ENCODE measurements at regions not wholly inside any gene's neighbourhood (a gene's known extent, or its start where the extent isn't known, plus 50 kb on each side); places are given as distances from the start of the nearest gene placed in this dataset.
"Not testable (repeated sequence)": the region's sequence is repeated elsewhere in the genome, so short reads cannot be mapped to it uniquely, and the experiment has no call there.

GRCh38 chr17:52606590-52606989 lies 448.1 kb upstream of the CA10 start:
- Histone ChIP-seq H3K79me2 (ENCODE audit: insufficient read depth, low read depth) (no peaks in the 10 kb centered on the region), H3K36me3 (ENCODE audit: insufficient read depth) (no peaks in the 10 kb centered on the region)
- TF ChIP-seq CTCF (conservative IDR thresholded peaks at IDR 0.05; ENCODE audit: low read depth, low read length) = no peak

GRCh38 chr17:52606098-52606497 lies 447.6 kb upstream of the CA10 start:
- H3K4me2 ChIP-seq = no peak overlapping the region
- no peak overlapping the region for H3K9ac ChIP-seq
- no peaks in the 10 kb centered on the region for H4K20me1 ChIP-seq (ENCODE audit: insufficient read depth)
- no peak overlapping the region for H2AFZ ChIP-seq (ENCODE audit: low read depth)
- no peak overlapping the region for H3K27ac ChIP-seq
- TF ChIP-seq CTCF (conservative IDR thresholded peaks at IDR 0.05; ENCODE audit: low read depth, low read length) = no peak
- no peaks in the 10 kb centered on the region for H3K36me3 ChIP-seq (ENCODE audit: insufficient read depth)
- H3K4me3 ChIP-seq (IDR thresholded peaks at IDR 0.05; ENCODE audit: insufficient read depth, low read depth, low read length) = no peak overlapping the region
- H3K27me3 ChIP-seq (ENCODE audit: insufficient read depth, low read depth) = no peaks in the 10 kb centered on the region
- no peaks in the 10 kb centered on the region for H3K79me2 ChIP-seq (ENCODE audit: insufficient read depth, low read depth)
- H3K4me1 ChIP-seq (ENCODE audit: low read depth, poor library complexity, severe bottlenecking) = no peaks in the 10 kb centered on the region

More at GRCh38 chr17:52606590-52606989, 448.1 kb upstream of the CA10 start:
- no peak overlapping the region for H2AFZ ChIP-seq (ENCODE audit: low read depth)
- H3K4me1 ChIP-seq (ENCODE audit: low read depth, poor library complexity, severe bottlenecking) = no peaks in the 10 kb centered on the region
- H3K9ac ChIP-seq = no peak overlapping the region
- H4K20me1 ChIP-seq (ENCODE audit: insufficient read depth) = no peaks in the 10 kb centered on the region
- H3K4me3 ChIP-seq (IDR thresholded peaks at IDR 0.05; ENCODE audit: insufficient read depth, low read depth, low read length) = no peak overlapping the region
- H3K4me2 ChIP-seq = no peak overlapping the region
- H3K27ac ChIP-seq = no peak overlapping the region
- no peaks in the 10 kb centered on the region for H3K27me3 ChIP-seq (ENCODE audit: insufficient read depth, low read depth)

GRCh38 chr17:52604105-52604504 lies 445.6 kb upstream of the CA10 start:
- Histone ChIP-seq H2AFZ (ENCODE audit: low read depth) (no peak overlapping the region), H4K20me1 (ENCODE audit: insufficient read depth) (no peaks in the 10 kb centered on the region), H3K4me3 (IDR thresholded peaks at IDR 0.05; ENCODE audit: insufficient read depth, low read depth, low read length) (no peak overlapping the region), H3K36me3 (ENCODE audit: insufficient read depth) (no peaks in the 10 kb centered on the region), H3K79me2 (ENCODE audit: insufficient read depth, low read depth) (no peaks in the 10 kb centered on the region), H3K27me3 (ENCODE audit: insufficient read depth, low read depth) (no peaks in the 10 kb centered on the region), H3K4me2 (no peak overlapping the region), H3K27ac (no peak overlapping the region), H3K9ac (no peak overlapping the region), H3K4me1 (ENCODE audit: low read depth, poor library complexity, severe bottlenecking) (no peaks in the 10 kb centered on the region)
- no peak for TF ChIP-seq CTCF (conservative IDR thresholded peaks at IDR 0.05; ENCODE audit: low read depth, low read length)

GRCh38 chr17:52597452-52598215 lies 439.1 kb upstream of the CA10 start:
- H4K20me1 ChIP-seq (ENCODE audit: insufficient read depth); H3K9ac ChIP-seq; H3K27me3 ChIP-seq (ENCODE audit: insufficient read depth, low read depth); H3K4me1 ChIP-seq (ENCODE audit: low read depth, poor library complexity, severe bottlenecking); H2AFZ ChIP-seq (ENCODE audit: low read depth); H3K27ac ChIP-seq; H3K4me3 ChIP-seq (IDR thresholded peaks at IDR 0.05; ENCODE audit: insufficient read depth, low read depth, low read length); H3K36me3 ChIP-seq (ENCODE audit: insufficient read depth); H3K79me2 ChIP-seq (ENCODE audit: insufficient read depth, low read depth); H3K4me2 ChIP-seq: not testable (repeated sequence)

- H2AFZ ChIP-seq (ENCODE audit: low read depth) = no peak overlapping the region
- no peak overlapping the region for H3K4me3 ChIP-seq (IDR thresholded peaks at IDR 0.05; ENCODE audit: insufficient read depth, low read depth, low read length)
- H3K36me3 ChIP-seq (ENCODE audit: insufficient read depth) = no peaks in the 10 kb centered on the region
- no peaks in the 10 kb centered on the region for H4K20me1 ChIP-seq (ENCODE audit: insufficient read depth)
- H3K4me2 ChIP-seq = no peak overlapping the region
- H3K79me2 ChIP-seq (ENCODE audit: insufficient read depth, low read depth) = no peaks in the 10 kb centered on the region
- H3K27ac ChIP-seq = no peak overlapping the region
- no peaks in the 10 kb centered on the region for H3K4me1 ChIP-seq (ENCODE audit: low read depth, poor library complexity, severe bottlenecking)
- H3K27me3 ChIP-seq (ENCODE audit: insufficient read depth, low read depth) = no peaks in the 10 kb centered on the region
- TF ChIP-seq CTCF (conservative IDR thresholded peaks at IDR 0.05; ENCODE audit: low read depth, low read length) = no peak
- no peak overlapping the region for H3K9ac ChIP-seq
Observed at GRCh38 chr17:52594516-52594915, 436.0 kb upstream of the CA10 start.
